ENCODE measurements at regions not wholly inside any gene's neighbourhood (a gene's known extent, or its start where the extent isn't known, plus 50 kb on each side); places are given as distances from the start of the nearest gene placed in this dataset.

DNA sequence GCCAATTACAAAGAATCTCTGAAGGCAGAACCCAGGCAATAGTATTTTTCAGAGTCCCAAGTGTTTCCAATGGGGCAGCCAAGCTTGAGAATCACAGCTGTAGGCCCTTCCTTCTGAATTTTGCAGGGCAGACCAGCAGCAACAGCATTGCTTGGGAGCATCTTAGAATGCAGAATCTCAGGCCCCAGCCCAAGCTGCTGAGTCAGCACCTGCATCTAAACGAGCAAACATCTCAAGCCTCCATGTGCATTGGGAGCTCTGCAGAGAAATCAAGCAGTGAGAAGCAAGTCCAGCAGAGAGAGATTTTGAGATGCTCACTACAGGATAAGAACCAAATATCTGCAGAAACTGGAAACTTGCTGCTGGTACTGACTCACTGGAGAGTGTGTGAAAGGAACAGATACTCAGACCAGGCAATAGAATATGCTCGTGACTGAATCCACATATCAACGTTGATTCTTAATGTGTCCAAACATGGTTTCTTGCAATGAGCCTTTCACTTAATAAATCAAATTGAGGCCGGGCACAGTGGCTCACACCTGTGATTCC lies 81.5 kb upstream of the TNFSF11 start:
- Histone ChIP-seq H3K4me3 (ENCODE audit: low read depth, low read length) (no peak overlapping the region), H3K4me1 (ENCODE audit: control insufficient read depth, insufficient read depth, low read length) (no peaks in the 10 kb centered on the region), H3K9me3 (ENCODE audit: control insufficient read depth, insufficient read depth, low read depth, low read length) (no peaks in the 10 kb centered on the region), H3K36me3 (ENCODE audit: control insufficient read depth in 2 of 2, insufficient read depth in 1 of 2, low read length in 2 of 2) (no peaks in the 10 kb centered on the region), H3K27ac (ENCODE audit: extremely low read depth, low read depth, low read length) (no peak overlapping the region)
- ChIA-PET CTCF (no interaction called here), POLR2A (no interaction called here)
- TF ChIP-seq ZNF274 (IDR thresholded peaks at IDR 0.05; ENCODE audit: low read length), result no peak
- no peak for TF ChIP-seq ZNF274 (tag by site-specific recombination; IDR thresholded peaks at IDR 0.05; ENCODE audit: borderline replicate concordance)
- TF ChIP-seq PRDM1 (tag by site-specific recombination; IDR thresholded peaks at IDR 0.05), result no peak
- TF ChIP-seq ZNF677 (tag by site-specific recombination; IDR thresholded peaks at IDR 0.05), result no peak
- no peak for TF ChIP-seq ZEB2 (tag by site-specific recombination; IDR thresholded peaks at IDR 0.05)
- TF ChIP-seq ZFP3 (tag by site-specific recombination; IDR thresholded peaks at IDR 0.05; ENCODE audit: low read depth), result no peak
- no peak for TF ChIP-seq ZNF2 (tag by site-specific recombination; IDR thresholded peaks at IDR 0.05)
- TF ChIP-seq ZNF311 (tag by site-specific recombination; IDR thresholded peaks at IDR 0.05; ENCODE audit: borderline replicate concordance), result no peak
- no peak for TF ChIP-seq ZNF530 (tag by site-specific recombination; IDR thresholded peaks at IDR 0.05; ENCODE audit: low read depth)
- TF ChIP-seq ZSCAN23 (tag by site-specific recombination; IDR thresholded peaks at IDR 0.05), result no peak

DNA sequence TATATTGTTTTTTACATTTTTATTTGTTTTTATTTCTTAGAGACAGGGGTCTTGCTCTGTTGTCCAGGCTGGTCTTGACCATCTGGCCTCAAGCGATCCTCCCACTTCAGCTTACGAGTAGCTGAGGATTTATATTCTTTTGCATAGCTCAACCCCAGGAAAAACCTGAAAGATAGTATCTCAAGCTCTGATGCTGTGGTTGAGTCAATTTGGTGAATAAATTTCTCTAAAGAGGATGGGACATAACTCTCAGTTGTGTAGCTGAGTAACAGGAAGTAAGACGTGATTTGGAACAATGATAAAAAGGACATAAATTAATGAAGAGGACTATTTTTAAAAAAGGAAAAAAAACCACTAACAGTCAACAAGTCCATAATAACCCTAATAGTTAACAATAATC lies 79.8 kb upstream of the TNFSF11 start:
- ChIA-PET CTCF (no interaction called here), POLR2A (no interaction called here)
- H3K27ac ChIP-seq (ENCODE audit: extremely low read depth, low read depth, low read length), result no peak overlapping the region
- H3K9me3 ChIP-seq (ENCODE audit: control insufficient read depth, insufficient read depth, low read depth, low read length), result no peaks in the 10 kb centered on the region
- H3K4me3 ChIP-seq (ENCODE audit: low read depth, low read length), result no peak overlapping the region
- H3K36me3 ChIP-seq (ENCODE audit: control insufficient read depth in 2 of 2, insufficient read depth in 1 of 2, low read length in 2 of 2), result no peaks in the 10 kb centered on the region
- TF ChIP-seq ZNF521 (tag by site-specific recombination; IDR thresholded peaks at IDR 0.05) (no peak), ZNF677 (tag by site-specific recombination; IDR thresholded peaks at IDR 0.05) (no peak), ZNF433 (tag by site-specific recombination; IDR thresholded peaks at IDR 0.05; ENCODE audit: low read depth) (no peak), ZNF239 (tag by site-specific recombination; IDR thresholded peaks at IDR 0.05) (no peak), ZNF585B (tag by site-specific recombination; IDR thresholded peaks at IDR 0.05) (no peak), ZNF174 (tag by site-specific recombination; IDR thresholded peaks at IDR 0.05) (no peak), ZBTB17 (tag by site-specific recombination; IDR thresholded peaks at IDR 0.05) (no peak), ZNF394 (tag by site-specific recombination; IDR thresholded peaks at IDR 0.05; ENCODE audit: borderline replicate concordance) (no peak), MEIS1 (CRISPR knock-in tag; IDR thresholded peaks at IDR 0.05; ENCODE audit: borderline replicate concordance) (no peak)
- TF ChIP-seq, protein P1, sequence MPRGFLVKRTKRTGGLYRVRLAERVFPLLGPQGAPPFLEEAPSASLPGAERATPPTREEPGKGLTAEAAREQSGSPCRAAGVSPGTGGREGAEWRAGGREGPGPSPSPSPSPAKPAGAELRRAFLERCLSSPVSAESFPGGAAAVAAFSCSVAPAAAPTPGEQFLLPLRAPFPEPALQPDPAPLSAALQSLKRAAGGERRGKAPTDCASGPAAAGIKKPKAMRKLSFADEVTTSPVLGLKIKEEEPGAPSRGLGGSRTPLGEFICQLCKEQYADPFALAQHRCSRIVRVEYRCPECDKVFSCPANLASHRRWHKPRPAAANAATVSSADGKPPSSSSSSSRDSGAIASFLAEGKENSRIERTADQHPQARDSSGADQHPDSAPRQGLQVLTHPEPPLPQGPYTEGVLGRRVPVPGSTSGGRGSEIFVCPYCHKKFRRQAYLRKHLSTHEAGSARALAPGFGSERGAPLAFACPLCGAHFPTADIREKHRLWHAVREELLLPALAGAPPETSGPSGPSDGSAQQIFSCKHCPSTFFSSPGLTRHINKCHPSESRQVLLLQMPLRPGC (tag by site-specific recombination; IDR thresholded peaks at IDR 0.05), result no peak
- no peaks in the 10 kb centered on the region for H3K4me1 ChIP-seq (ENCODE audit: control insufficient read depth, insufficient read depth, low read length)

DNA sequence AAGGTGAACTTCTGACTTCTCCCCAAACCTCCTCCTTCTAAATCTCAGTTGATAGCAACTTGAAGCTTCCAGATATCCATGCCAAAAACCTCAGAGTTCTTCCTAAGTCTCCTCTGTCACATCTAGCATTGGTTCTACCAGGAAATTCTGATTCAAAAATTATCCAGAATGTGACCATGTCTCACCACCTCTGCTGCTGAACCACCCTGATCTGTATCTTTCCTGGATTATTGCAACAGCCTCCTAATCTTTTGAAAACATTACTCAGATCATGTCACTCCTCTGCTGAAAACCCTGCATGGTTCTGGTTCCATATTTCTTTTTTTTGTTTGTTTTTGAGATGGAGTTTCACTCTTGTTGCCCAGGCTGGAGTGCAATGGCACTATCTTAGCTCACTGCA lies 78.7 kb upstream of the TNFSF11 start:
- Histone ChIP-seq H3K27ac (ENCODE audit: extremely low read depth, low read depth, low read length) (no peak overlapping the region), H3K4me3 (ENCODE audit: low read depth, low read length) (no peak overlapping the region), H3K36me3 (ENCODE audit: control insufficient read depth in 2 of 2, insufficient read depth in 1 of 2, low read length in 2 of 2) (no peaks in the 10 kb centered on the region), H3K4me1 (ENCODE audit: control insufficient read depth, insufficient read depth, low read length) (no peaks in the 10 kb centered on the region), H3K9me3 (ENCODE audit: control insufficient read depth, insufficient read depth, low read depth, low read length) (no peaks in the 10 kb centered on the region)
- ChIA-PET CTCF (no interaction called here), POLR2A (no interaction called here)
- TF ChIP-seq ZNF529 (tag by site-specific recombination; IDR thresholded peaks at IDR 0.05; ENCODE audit: insufficient replicate concordance) (no peak), ZNF629 (tag by site-specific recombination; IDR thresholded peaks at IDR 0.05) (no peak), ZNF677 (tag by site-specific recombination; IDR thresholded peaks at IDR 0.05) (no peak), ZNF76 (tag by site-specific recombination; IDR thresholded peaks at IDR 0.05; ENCODE audit: borderline replicate concordance, low read depth) (no peak)
- TF ChIP-seq, protein P2, sequence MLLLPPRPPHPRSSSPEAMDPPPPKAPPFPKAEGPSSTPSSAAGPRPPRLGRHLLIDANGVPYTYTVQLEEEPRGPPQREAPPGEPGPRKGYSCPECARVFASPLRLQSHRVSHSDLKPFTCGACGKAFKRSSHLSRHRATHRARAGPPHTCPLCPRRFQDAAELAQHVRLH (tag by site-specific recombination; IDR thresholded peaks at IDR 0.05), result no peak
- TF ChIP-seq, protein P3, sequence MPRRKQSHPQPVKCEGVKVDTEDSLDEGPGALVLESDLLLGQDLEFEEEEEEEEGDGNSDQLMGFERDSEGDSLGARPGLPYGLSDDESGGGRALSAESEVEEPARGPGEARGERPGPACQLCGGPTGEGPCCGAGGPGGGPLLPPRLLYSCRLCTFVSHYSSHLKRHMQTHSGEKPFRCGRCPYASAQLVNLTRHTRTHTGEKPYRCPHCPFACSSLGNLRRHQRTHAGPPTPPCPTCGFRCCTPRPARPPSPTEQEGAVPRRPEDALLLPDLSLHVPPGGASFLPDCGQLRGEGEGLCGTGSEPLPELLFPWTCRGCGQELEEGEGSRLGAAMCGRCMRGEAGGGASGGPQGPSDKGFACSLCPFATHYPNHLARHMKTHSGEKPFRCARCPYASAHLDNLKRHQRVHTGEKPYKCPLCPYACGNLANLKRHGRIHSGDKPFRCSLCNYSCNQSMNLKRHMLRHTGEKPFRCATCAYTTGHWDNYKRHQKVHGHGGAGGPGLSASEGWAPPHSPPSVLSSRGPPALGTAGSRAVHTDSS (tag by site-specific recombination; IDR thresholded peaks at IDR 0.05), result no peak
- TF ChIP-seq, protein P4, sequence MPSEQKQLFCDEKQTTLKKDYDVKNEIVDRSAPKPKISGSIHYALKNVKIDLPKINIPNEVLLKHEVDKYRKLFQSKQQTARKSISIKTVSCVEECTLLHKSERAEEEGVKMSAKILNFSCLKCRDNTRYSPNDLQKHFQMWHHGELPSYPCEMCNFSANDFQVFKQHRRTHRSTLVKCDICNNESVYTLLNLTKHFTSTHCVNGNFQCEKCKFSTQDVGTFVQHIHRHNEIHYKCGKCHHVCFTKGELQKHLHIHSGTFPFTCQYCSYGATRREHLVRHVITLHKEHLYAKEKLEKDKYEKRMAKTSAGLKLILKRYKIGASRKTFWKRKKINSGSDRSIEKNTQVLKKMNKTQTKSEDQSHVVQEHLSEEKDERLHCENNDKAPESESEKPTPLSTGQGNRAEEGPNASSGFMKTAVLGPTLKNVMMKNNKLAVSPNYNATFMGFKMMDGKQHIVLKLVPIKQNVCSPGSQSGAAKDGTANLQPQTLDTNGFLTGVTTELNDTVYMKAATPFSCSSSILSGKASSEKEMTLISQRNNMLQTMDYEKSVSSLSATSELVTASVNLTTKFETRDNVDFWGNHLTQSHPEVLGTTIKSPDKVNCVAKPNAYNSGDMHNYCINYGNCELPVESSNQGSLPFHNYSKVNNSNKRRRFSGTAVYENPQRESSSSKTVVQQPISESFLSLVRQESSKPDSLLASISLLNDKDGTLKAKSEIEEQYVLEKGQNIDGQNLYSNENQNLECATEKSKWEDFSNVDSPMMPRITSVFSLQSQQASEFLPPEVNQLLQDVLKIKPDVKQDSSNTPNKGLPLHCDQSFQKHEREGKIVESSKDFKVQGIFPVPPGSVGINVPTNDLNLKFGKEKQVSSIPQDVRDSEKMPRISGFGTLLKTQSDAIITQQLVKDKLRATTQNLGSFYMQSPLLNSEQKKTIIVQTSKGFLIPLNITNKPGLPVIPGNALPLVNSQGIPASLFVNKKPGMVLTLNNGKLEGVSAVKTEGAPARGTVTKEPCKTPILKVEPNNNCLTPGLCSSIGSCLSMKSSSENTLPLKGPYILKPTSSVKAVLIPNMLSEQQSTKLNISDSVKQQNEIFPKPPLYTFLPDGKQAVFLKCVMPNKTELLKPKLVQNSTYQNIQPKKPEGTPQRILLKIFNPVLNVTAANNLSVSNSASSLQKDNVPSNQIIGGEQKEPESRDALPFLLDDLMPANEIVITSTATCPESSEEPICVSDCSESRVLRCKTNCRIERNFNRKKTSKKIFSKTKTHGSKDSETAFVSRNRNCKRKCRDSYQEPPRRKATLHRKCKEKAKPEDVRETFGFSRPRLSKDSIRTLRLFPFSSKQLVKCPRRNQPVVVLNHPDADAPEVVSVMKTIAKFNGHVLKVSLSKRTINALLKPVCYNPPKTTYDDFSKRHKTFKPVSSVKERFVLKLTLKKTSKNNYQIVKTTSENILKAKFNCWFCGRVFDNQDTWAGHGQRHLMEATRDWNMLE (tag by site-specific recombination; conservative IDR thresholded peaks at IDR 0.05; ENCODE audit: low read depth), result no peak

All from HEK293 (cell line).